Panc1 (cell line): ENCODE measurements at regions not wholly inside any gene's neighbourhood (a gene's known extent, or its start where the extent isn't known, plus 50 kb on each side); places are given as distances from the start of the nearest gene placed in this dataset.

Experiments used
- ATAC-seq: fragments of 200-7000 bp; cut with Tn5 transposase; 2 replicates; pipeline ENCODE4 v1.9.1; 2020; ENCODE audit warnings: mild to moderate bottlenecking, moderate library complexity
- BruUV-seq: library from RNA; stranded (reverse); fragments of 400-500 nt; replicated peaks from 2 replicates; lab custom pipeline; 2021; lab: Mats Ljungman, UMichigan
- CTCF ChIA-PET: fragments of 300-600 bp; sonication (Branson Sonifier 250); formaldehyde crosslinking; loops from one replicate; lab custom pipeline; 2022; ENCODE audit warnings: antibody characterized with exemption; lab: Charles Lee
- POLR2A ChIA-PET: fragments of 300-600 bp; sonication (Branson Sonifier 250); formaldehyde crosslinking; loops from one replicate; lab custom pipeline; 2022; ENCODE audit warnings: antibody characterized with exemption; lab: Charles Lee
- DNase-seq: peaks from one replicate; pipeline ENCODE4 v3.0.0-alpha.2; 2010; ENCODE audit warnings: low read depth, low spot score
- H3K27ac ChIP-seq: 2 replicates; pipeline ENCODE4 v1.5.1; 2011; ENCODE audit warnings: mild to moderate bottlenecking, low read length, inconsistent platforms
- H3K27me3 ChIP-seq: fragments of 200-500 bp; sonication (Bioruptor generic); 2 replicates; pipeline ENCODE4 v1.6.0; 2014; ENCODE audit warnings: low read length, inconsistent platforms; ENCODE audit not compliant: control insufficient read depth, insufficient read depth
- H3K36me3 ChIP-seq: fragments of 200-500 bp; sonication (Bioruptor generic); 2 replicates; pipeline ENCODE4 v1.5.1; 2014; ENCODE audit warnings: inconsistent platforms, mild to moderate bottlenecking, low read length, moderate library complexity; ENCODE audit not compliant: control insufficient read depth, insufficient read depth
- H3K4me1 ChIP-seq: 2 replicates; pipeline ENCODE4 v1.5.1; 2011; ENCODE audit warnings: inconsistent platforms, mild to moderate bottlenecking, low read length, moderate library complexity; ENCODE audit not compliant: control insufficient read depth, insufficient read depth
- H3K4me3 ChIP-seq, 2 experiments: 2 replicates each; pipeline ENCODE4 v1.5.1; 2011 to 2012; ENCODE audit warnings: low read depth in 2 of 2, low read length in 2 of 2, mild to moderate bottlenecking in 2 of 2, inconsistent platforms in 1 of 2, moderate library complexity in 1 of 2
- H3K9me3 ChIP-seq: fragments of 200-500 bp; sonication (Bioruptor generic); 2 replicates; pipeline ENCODE4 v1.5.1; 2014; ENCODE audit warnings: low read depth, mild to moderate bottlenecking, inconsistent platforms, low read length, moderate library complexity; ENCODE audit not compliant: control insufficient read depth, insufficient read depth
- CTCF ChIP-seq: fragments of 450-650 bp; IDR thresholded peaks from 2 replicates; pipeline ENCODE4 v1.5.1; 2017; ENCODE audit warnings: mild to moderate bottlenecking
- POLR2AphosphoS5 ChIP-seq: IDR thresholded peaks from 2 replicates; pipeline ENCODE4 v1.6.1; 2012; ENCODE audit warnings: mild to moderate bottlenecking, low read depth, low read length, moderate library complexity
- REST ChIP-seq, 2 experiments: IDR thresholded peaks; 2 replicates each; pipeline ENCODE4 v1.6.1; 2011 to 2012; ENCODE audit warnings: low read depth in 2 of 2, control low read depth in 1 of 2, low read length in 1 of 2, mild to moderate bottlenecking in 1 of 2, moderate library complexity in 1 of 2; ENCODE audit not compliant: insufficient read depth in 1 of 2
- SIN3A ChIP-seq: IDR thresholded peaks from 2 replicates; pipeline ENCODE4 v1.6.1; 2012; ENCODE audit warnings: low read depth, mild to moderate bottlenecking, low read length, moderate library complexity, borderline replicate concordance; ENCODE audit not compliant: insufficient read depth
- TCF7L2 ChIP-seq: IDR thresholded peaks from 2 replicates; pipeline ENCODE4 v1.6.1; 2011; ENCODE audit warnings: mild to moderate bottlenecking, low read depth, low read length, inconsistent platforms
- in situ Hi-C: cut with HindIII; loops from 2 replicates; pipeline ENCODE4 v1.10.0; 2016; ENCODE audit warnings: low sequenced_read_pairs, low pct_unique_long_range_greater_than_20kb
- intact Hi-C: fragments of 100-400 bp; cut with micrococcal nuclease; formaldehyde crosslinking; loops from one replicate; pipeline ENCODE4 v1.10.0; 2022; ENCODE audit not compliant: unreplicated experiment

GRCh38 chr14:76941544-76941943 is 87.0 kb downstream of the IRF2BPL start:
- Histone ChIP-seq H3K4me1 (peaks cover 1% of the 10 kb centered on the region), H3K36me3 (no peaks in the 10 kb centered on the region), H3K27me3 (no peaks in the 10 kb centered on the region), H3K4me3 (no peak overlapping the region), H3K9me3 (no peaks in the 10 kb centered on the region), H3K27ac (peak overlapping the region; percentile 72; the same call in 1 of the 2 replicates)
- intact Hi-C loops (no loop called here), in situ Hi-C loops (no loop called here)
- BruUV-seq = no TSS peak
- no peak for ATAC-seq
- TF ChIP-seq SIN3A (no peak), CTCF (no peak), POLR2AphosphoS5 (no peak), TCF7L2 (no peak), REST (IDR thresholded peaks at IDR 0.05; ENCODE audit: insufficient read depth in 1 of 2, low read depth in 2 of 2, low read length in 1 of 2) (no peak)
- CTCF ChIA-PET = no interaction called here
- POLR2A ChIA-PET = no interaction called here
- DNase-seq = no peak

- DNase-seq (no peak), ATAC-seq (no peak)
- Histone ChIP-seq H3K4me3 (no peak overlapping the region), H3K4me1 (no peaks in the 10 kb centered on the region; the same call in 1 of the 2 replicates), H3K27ac (peak overlapping the region; percentile 36; the same call in 1 of the 2 replicates), H3K27me3 (no peaks in the 10 kb centered on the region), H3K9me3 (no peaks in the 10 kb centered on the region), H3K36me3 (no peaks in the 10 kb centered on the region)
- in situ Hi-C loops (no loop called here), intact Hi-C loops (no loop called here)
- ChIA-PET POLR2A (no interaction called here), CTCF (no interaction called here)
- TF ChIP-seq POLR2AphosphoS5 (no peak), SIN3A (no peak), TCF7L2 (no peak)
- no TSS peak for BruUV-seq
Observed at GRCh38 chr14:76940021-76940760, 88.3 kb downstream of the IRF2BPL start.
